Kasumi-1 (cell line): ENCODE measurements at regions not wholly inside any gene's neighbourhood (a gene's known extent, or its start where the extent isn't known, plus 50 kb on each side); places are given as distances from the start of the nearest gene placed in this dataset.
A peak's percentile ranks its signal among the peaks of the same experiment; 100 is the strongest.

Experiments used
- DNase-seq, 2 experiments: peaks; one replicate each; lab custom pipeline; 2025; lab: John Stamatoyannopoulos, UW

DNA sequence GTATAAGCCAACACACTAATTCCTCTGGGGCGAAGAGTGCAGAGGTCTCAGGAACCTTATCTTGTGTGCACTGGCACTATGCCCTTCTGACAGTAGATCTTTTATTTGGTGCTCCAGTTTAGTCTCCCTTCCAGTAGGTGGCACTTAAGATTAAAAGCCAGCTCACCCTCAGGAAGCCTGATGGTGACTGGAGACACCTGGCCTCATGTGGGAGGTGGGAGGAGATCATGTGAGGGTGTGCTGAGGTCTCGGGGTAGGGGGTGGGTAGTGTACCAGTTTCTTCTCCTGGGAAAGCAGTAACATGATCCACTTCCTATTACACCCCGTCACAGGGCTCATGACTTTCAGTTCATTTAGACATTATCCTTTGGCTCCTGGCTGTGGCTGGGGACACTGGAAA lies 654.9 kb downstream of the ADCYAP1 start:
- peak; percentile 62 to 74 for DNase-seq

DNA sequence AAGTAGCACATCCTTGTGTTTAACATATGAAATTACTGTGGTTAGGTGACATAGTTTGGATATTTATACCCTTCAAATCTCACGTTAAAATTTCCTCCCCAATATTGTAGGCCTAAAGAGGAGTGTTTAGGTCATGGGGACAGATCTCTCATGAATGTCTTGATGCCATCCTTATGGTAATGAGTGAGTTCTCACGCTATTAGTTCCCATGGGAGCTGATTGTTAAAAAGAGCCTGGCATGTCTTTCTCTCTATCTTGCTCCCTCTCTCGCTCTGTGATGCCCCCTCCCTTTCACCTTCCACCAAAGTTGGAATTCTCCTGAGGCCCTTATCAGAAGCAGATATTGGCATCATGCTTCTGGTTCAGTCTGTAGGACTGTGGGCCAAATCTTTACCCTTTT lies 660.1 kb downstream of the ADCYAP1 start:
- no peak for DNase-seq

DNA sequence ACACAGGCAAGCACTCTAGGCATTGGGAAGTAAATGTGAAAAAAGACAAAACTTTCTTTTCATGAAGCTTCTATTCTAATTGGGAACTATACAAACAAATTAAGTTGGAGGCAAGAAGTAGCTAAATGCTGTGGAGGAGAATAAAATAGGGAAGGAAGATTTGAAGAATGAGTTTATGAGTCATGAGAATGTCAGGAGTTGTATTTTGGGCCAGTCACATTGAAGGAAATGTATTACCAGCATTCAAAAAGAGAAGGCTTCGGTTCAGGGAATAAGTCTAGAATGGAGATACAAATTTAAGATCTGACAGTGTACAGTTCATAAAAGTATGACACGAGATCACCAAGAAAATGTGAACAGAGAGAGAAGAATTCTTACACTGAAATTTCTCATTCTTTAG lies 666.5 kb downstream of the ADCYAP1 start:
- DNase-seq: peak; percentile 12 to 30

DNA sequence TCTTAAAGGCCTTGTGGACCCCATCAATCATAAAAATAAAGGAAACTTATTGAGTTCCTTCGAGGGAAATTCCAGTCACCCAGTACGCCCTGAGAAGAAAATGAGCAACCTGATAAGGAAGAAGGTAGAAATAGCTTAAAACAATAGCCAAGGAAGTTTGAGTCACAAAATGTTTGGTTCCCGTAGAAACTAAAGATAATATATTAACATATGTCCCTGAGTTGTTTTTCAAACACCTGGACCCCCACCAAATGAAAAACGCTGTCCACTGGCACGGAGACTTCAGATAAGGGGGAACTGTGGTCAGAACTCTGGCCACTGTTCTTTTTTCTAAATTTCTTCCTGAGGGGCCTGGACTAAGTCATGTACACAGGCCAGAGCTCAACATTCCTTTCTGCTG lies 669.1 kb downstream of the ADCYAP1 start:
- no peak for DNase-seq

DNA sequence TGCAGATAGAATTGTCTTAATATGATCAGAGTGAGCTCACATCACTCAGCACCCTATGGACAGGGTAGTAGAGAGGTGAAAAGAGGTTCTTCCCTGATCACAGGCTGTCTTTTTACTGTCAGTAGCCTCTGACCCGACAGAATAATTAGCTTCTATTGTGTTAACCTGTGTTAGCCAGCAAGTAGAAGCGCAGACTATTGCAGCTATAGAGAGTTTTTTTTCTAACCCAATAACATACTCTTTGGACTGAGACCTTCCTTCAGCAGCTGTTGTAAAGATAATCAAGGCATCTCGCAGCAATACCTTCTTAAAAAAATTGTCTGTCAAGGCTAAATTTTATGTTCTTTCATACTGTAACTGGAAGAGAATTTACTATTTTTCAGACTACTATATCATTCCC lies 670.4 kb downstream of the ADCYAP1 start:
- no peak for DNase-seq

DNA sequence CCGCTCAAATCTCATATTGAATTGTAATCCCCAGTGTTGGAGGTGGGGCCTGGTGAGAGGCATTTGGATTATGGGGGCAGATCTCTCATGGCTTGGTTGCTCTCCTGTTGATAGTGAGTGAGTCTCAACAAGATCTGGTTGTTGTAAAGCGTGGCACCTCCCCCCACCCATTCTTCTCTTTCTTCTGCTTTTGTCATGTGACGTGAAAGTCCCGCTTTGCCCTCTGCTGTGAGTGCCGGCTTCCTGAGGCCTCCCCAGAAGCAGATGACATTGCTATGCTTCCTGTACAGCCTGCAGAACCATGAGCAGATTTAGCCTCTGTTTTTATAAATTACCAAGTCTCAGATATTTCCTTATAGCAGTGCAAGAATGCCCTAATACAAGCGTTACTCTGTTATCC lies 673.8 kb downstream of the ADCYAP1 start:
- DNase-seq: peak; percentile 84 to 88

DNA sequence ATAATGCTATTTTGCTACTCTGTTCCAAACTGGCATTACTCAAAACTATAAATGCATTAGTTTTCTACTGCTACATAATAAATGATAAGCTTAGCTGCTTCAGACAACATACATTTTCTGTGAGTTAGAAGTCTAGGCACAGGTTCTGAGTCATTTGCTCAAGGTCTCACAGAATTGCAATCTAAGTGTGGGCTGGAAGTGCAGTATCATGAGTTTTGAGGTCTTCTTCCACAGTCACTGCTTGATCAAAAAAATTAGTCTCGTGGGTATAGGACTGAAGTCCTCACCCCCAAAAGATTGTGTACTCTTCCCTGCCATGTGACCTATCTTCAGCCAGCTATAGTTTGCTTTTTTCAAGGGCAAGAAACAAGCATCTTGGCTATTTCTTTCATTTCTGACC lies 676.9 kb downstream of the ADCYAP1 start:
- DNase-seq: no peak

DNA sequence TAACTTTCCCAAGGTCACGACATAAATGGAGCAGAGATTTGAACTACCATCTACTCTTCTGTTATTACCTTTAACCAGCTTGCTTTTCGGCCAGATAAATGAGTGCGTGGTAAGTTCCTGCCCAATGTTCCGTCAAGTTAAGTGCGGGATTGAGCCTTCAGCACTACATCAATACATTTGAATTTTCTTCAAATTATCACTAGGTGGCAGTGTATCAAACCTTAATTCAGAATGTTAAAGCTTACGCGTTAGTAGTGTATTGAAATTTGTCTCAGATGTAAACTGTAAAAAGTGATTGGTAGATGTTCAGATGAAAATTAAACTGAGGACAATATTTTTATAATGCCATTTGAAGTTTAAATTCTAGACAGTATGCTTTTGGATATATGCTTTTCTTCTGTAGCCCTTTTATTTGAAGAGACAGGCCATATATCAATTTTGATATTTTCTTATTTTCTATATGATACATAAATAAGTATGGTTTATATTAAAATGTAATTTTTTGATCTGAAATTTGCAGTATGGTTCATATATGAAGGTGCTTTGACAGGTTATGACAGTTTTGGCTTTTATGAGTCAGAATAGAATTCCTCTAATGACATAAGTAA lies 681.3 kb downstream of the ADCYAP1 start:
- peak; percentile 80 to 86 for DNase-seq

DNA sequence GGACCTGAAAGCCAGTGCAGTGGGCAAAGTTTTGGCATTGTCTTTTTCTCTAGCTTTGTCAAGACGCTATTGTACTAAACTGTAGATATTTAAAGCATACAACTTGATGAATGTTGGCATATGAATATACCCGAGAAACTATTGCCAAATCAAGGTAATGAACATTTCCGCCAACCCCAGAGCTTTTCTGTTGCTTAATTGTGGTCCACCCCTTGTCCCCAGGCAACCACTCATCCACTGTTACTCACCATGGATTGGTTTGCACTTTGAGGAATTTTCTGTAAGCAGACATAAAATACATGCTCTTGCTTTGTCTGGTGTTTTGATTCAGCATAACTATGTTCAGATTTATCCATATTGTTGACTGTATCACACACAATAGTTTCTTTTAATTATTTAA lies 688.4 kb downstream of the ADCYAP1 start:
- no peak for DNase-seq

DNA sequence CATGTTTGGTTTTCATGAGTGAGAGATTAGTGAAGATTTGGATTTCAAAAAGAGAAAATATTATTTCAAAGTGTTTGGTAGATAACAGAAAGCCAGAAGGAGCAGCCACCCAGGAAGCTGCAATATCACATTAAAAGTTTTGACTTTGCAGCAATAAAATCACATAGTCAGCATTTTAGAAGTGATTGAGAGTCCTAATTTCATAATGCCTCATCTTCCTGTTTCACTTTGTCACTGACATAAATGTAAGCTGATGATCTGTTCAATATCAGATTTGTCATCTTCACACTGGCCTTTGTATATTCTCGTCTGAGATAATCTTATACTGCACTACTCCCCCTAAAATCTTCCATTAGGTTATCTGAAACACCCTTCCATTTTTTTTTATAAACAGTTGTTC lies 690.5 kb downstream of the ADCYAP1 start:
- no peak for DNase-seq

DNA sequence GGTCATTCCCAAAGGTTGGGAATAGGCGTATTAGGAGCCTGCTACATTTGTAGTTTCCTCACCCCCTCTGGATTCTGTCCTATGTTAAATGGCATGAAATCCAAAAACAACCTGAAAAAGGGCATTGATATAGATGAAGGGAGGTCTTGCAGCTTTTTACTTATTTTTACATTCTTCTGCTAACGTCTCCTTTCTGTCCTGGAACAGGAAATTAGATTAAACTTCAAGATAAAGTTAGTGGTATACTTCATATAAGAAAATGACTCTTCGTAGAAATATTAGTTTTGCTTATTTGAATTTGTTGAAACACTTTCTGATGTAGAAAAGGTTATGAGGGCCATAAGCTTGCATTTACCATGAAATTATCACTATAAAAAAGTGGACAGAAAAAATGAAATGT lies 694.5 kb downstream of the ADCYAP1 start:
- DNase-seq: peak; percentile 4 to 51

DNA sequence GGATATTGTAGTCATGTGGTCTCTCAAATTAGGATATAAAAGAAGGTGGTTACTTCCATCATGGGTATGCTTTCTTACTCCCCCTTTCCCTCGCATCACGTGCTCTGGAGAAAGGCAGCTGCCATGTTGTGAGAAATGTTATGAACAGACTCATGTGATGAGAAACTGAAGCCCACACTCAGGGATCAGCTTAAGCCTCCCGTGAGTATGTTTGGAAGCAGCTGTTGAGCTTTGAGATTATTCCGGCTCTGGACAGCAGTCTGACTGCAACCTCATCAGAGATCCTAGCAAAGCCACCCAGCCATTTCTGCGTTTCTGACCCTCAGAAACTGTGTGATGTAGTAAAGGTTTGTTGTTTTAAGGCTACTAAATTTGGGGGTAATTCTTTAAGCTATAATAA lies 700.1 kb downstream of the ADCYAP1 start:
- no peak for DNase-seq

DNA sequence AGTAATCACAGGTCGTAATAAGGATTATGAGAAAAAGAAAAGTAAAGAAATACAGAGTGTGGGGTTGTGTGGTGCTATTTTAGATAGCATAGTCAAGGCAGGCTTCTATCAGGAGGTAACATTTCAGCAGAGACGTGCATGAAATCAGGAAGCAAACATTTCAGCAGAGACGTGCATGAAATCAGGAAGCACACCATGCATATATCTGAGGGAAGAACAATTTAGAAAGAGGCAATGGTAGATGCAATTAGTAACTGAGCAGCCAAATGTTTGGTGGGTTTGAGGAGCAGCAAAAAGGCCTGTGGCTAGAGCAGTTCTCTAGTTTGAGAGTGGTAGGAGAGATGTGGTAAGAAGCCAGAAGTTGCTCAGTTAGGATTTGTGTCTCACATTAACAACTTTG lies 713.7 kb downstream of the ADCYAP1 start:
- DNase-seq: peak; percentile 63 to 66

DNA sequence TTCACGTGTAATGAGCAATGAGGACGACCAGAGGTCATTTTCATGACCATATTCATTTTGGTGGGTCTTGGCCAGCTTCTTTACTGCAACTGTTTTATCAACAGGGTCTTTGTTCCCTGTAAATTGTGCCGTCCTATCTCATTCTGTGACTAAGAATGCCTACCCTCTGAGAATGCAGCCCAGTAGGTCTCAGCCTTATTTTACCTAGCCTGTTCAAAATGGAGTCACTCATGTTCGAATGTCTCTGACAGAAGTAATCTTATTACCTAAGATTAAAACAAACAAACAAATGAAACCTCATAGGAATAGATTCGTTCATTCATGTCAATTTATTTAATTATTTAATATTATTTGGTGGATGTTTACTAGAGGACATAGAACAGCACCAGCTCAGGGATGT lies 714.8 kb downstream of the ADCYAP1 start:
- no peak for DNase-seq

DNA sequence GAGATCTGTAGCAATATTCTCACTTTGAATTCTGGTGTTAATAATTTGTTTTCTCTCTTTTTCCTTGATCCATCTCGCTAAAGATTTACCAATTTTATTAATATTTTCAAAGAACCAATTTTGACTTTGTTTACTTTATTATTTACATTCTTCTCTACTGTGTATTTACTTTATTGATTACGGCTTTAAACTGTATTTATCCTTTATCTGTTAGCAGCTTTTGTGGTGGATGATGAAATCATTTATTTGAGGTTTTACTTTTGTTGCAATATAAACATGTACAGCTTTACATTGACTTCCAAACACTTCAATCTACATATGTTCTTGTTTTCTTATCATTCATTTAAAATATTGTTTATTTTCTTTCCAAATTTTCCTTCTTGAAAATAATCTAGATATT lies 719.9 kb downstream of the ADCYAP1 start:
- no peak for DNase-seq

DNA sequence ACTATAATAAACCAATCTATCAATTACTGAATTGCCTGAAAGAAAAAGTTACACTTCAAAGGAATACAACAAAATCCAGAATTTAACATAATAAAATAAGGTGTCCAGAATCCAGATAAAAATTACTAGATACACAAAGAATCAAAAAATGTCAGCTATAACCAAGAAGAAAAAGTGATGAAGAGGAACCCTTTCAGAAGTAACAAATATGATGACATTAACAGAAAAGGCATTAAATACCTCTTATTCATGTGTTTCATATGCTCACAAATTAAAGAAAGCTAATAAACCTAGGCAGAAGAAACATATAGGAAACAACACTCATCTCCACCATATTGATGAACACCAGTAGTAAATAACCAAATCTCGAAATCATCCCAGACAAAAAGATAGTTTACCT lies 722.8 kb downstream of the ADCYAP1 start:
- DNase-seq: no peak

DNA sequence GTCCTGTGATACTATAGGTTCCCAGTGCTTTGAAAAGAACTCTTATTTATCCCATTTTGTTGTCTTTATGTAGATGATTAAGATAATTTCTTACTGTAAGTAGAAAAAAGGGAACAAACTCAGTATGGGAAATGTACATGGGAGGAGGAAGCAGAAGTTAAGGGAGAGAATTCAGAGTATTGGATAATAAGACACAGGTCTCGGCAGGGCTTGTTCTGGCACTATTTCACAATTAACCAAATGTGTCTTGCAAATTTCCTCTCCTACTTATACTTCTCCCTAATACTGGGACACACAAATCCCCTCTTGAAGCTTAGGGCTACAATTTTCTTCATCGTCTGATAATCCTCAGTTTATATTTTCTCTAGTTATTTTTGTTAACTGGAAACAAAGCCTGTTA lies 744.0 kb downstream of the ADCYAP1 start:
- DNase-seq: peak; percentile 84 to 90

DNA sequence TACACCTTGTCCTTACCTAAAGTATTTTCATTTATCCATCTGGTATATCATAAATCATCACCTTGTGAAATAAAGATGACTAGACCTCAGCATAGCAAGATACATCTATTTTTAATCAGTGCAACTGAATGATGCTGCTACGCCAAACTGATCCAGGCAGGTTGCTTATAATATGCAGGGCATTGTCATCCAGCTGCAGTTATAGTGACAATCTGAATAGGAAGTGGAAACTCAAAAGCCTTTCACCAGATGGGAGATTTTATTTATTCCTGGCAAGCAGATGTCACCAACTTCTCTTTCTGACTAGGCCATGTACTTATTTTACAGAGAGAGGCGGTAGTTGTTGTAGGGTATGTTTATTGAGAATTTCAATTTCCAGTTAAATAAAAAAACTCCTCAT lies 747.3 kb downstream of the ADCYAP1 start:
- DNase-seq: peak; percentile 26 to 36

DNA sequence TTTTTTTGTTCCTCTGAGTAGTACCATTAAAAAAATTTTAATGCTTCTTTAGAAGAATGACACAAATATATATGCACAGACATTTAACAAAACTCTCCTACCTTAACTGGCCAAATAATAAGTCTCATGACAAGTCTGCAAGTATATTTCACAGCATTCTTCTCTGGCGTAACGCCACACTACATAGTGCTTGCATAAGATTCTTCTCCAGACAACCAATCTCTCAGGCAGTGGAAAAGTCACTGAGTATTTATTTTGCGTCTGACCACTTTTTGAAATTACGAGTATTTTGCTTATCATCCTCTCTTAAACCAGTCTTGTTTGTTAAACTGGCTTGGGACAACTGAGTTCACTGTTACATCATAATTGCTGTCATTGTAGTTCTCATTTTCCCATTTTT lies 749.2 kb downstream of the ADCYAP1 start:
- DNase-seq: no peak

DNA sequence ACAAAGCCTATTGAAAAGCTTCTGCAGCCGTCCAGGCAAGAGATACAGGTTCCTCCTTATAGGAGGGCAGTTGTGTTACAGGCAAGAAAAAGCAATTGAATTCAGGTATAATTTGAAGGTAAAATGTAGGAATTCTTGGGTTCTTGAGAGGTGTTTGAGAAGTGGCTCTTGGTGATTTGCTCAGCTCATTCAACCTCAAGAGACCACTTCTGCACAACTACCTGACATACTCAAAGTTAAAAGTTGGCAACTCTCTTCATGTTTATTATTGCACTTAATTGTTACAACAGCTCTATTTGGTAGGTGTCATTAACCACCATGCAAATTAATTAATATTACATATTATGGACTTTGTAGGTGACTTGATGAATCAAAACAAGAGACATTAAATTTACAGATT lies 753.2 kb downstream of the ADCYAP1 start:
- no peak for DNase-seq

DNA sequence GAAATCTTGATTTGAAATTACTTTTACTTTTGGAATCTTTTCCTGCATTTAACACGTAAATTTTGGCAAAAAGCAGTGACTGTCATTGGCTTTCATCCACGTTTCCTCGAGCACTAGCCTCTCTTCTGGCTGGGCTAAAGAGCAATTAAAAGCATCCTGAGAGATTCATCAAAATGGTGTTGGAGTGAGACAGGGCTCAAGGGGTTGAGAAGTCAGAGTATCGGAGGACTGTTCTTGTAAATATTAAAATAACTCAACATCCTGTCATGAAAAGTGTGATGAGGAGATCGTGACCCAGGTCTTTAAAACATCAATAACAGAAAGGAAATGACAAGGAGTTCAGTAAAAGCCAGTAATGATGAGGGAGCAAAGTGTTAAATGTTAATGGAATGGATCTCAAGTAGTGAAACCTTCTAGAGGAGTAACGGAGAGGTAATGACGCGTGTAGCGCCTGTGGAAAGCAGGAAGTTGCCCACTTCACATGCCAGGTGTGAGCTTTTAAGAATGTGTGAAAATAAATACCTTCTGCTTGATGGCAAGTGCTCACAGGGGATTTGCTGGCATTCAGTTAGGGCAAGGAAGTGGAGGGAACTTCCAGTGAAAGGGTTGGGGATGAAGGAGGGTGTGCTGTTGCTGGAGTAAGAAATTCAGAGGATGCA lies 754.4 kb downstream of the ADCYAP1 start:
- no peak for DNase-seq

DNA sequence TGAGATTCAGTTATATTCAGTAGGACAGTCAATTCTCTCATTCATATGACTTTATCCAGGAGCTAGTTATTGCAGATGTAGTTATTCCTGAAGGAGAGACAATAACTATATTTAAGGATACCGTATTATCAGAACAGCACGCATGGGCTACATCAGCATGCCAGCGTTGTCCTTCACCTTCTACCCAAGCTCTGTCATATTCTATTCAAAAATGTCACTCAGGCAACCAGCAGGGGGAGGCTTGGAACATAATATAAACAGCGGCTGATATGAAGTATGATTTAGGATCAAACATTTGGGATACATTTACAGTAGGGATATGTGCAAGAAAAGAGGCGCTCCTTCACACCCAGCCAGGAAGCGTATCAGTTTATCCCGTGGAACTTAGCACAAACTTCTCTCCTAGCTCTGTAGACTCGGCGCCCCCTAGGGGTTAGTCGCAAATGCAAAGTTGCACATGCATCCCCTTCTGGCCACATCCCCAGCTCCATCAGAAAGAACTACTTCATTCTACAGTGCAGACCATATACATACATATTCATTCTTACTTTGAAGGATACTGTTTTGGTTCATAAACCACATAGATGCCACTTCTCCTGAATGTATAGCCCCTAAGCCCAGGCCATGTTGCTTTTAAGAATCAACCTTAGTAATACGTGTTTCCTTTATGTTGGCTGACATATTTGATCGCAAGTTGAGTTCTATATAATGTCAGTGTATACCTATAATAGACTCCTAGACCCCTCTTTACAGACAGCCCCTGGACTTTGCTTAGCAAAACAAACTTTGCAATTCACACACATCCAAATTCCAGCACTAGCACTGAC lies 759.4 kb downstream of the ADCYAP1 start:
- peak; percentile 69 to 83 for DNase-seq

DNA sequence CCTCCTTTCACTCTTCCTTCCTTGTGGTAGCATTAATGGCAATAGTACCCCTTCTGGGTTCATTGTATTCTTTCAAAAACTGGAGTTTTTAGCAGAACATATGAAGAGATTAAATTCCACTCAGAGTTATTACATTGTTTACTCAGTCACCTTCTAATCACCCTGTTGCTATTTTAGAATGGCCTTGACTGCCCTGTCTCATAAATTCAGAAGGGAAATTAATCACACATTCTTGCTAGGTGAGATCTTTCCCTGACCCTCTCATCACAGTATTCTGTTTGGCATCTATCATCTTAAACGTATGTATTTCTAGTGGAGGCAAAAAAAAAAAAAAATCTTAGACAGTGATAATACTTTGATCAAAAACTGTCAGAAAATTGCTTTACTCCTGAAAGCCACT lies 760.4 kb downstream of the ADCYAP1 start:
- DNase-seq: no peak
